ENCODE measurements at regions not wholly inside any gene's neighbourhood (a gene's known extent, or its start where the extent isn't known, plus 50 kb on each side); places are given as distances from the start of the nearest gene placed in this dataset.
"Not testable (repeated sequence)": the region's sequence is repeated elsewhere in the genome, so short reads cannot be mapped to it uniquely, and the experiment has no call there.

DNA sequence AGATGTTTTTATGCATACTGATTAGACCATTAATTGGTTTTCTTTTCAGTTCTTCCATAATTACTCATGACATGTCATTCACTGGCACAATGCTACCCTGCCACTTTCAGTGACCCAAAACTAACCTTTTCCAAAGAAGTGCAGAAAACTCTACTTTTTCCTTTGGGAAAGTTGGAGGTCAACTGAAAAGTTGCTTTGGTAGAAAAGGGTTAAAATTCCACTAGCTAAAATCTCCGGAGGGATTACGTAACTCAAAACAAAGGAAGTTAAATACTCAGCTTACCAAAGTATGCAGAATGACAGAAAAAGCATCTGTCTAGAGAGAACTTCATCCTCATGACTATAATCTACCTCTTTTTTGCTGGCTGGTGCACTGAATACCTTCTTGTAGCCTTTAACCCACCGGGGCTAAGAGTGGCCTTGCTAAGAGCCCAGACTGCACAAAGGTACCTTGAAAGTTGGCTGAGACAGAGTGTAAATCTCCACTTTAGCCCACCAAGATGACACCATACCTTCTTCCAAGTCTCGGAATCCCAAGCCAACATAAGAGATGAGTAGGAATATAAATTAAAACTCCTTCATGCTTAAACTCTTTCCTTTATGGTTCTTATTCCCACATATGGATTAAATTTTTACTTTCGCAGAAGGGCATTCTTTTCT is 1099.5 kb upstream of the INTU start:
- no peak for DNase-seq

DNA sequence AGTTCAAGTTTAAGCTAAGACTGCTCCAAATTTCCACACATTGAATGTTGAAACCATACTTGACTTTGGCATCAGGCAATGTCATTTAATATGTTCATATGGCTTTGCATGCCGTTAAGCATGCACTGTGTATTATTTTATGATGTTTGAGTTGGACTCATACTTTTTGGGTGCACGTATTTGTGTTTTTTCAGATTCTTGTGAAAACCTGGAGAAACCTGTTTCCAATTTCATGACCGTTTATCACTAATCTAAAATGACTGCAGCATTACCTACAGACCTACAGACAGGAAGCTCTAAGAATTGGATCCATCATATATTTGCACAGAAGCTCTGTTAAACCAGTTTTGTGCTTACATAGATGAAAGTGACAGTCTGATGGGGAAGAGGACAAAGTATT is 1093.0 kb upstream of the INTU start:
- DNase-seq: no peak

DNA sequence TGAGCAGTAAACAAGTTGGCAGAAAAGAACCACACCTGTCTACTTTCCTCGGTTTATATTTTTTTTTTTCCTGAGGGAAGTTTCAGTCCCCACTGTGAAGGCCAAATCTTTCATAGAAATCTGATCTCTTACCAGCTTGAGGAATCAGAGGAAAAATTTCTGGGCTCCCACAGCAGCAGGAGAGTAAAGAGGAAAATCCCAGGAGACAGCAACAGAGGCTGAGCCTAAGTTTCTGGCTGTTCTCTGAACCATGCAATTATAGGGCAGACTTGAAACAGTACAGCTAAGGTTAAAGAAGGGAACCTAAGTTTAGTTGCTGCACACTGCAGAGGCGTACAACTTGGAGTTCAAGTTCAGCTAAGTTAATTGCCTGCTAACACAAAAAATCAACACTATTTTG is 1090.9 kb upstream of the INTU start:
- DNase-seq: no peak

DNA sequence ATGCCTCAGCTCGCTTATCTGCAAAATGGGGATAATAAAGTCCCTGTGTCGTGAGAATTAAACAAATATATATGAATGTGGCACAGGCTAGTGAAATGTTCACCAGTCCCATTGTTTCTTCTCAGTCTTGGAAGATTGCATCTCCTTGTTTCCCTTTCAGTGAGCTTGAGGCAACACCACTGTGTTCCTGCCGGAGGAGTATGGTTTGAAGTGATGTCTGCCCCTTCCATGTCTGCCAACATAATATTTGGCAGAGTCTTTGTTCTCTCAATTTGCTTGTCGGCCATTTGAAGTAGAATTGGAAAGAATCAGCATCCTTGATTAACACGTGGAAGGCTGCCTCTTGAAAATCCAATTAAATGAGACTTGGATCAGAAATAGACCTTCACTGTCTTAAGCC is 1088.5 kb upstream of the INTU start:
- DNase-seq: no peak

DNA sequence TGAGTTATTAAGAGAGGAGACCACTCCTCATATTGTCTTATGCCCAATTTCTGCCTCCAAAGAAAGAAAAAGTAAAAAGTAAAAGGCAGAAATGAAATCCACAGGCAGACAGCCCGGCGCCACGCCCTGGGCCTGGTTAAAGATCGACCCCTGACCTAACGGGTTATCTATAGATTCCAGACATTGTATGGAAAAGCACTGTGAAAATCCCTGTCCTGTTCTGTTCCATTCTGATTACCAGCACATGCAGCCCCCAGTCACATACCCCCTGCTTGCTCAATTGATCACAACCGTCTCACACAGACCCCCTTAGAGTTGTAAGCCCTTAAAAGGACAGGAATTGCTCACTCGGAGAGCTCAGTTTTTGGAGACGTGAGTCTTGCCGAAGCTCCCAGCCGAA is 1086.6 kb upstream of the INTU start:
- not testable (repeated sequence) for DNase-seq

DNA sequence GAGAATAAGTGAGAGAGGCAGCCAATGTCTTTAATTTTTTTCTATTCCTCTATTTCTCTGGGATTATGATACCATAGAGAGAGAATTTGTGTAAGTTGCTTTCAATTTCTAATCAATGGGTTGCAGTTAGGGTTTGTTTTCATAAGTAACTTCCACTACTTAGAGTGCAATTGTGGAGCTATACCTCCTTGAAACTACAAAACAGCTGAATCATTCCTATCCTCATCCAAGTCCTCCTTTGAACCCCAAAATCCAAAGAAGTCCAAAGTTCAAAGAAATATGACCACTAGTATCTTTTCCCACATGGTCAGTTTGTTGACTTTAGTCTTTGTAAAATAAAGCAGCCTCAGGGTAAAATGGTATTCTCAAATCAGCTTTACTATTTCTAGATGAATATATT is 1085.4 kb upstream of the INTU start:
- DNase-seq: no peak

DNA sequence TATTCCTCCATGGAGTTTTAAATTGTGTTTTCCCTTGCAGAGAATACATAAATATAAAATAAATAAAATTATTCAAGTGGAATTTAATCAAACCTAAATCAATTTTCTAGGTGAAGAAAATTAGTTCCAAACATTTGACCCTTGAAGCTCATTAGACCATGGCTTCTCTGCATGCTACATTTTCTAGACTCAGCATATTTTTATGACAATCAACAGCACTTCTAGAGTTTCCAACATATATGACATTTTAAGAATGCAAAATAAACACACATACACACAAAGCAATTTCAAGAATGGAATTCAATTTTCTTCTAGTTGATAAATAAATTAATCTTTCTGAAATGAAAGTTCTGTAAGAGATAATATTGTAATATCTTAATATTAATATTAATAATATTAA is 1083.9 kb upstream of the INTU start:
- DNase-seq: no peak

DNA sequence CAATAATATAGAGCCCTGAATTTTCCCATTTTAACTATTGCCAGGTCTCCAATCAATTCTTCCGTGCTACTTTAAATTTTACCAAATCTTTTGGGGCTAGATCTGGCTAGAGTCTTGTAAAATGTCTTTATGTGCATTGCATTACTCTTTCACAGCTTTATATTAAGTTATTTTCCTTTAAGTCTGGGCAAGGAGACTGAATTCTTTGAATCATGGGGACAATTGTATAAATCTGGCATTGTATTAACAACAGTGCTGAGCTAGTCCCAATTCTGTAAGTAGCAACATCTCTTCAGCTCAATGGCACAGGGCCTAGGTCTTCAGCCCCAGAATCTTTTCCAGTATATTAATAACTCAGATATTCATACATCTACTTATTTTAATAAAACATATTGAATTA is 1080.4 kb upstream of the INTU start:
- no peak for DNase-seq

DNA sequence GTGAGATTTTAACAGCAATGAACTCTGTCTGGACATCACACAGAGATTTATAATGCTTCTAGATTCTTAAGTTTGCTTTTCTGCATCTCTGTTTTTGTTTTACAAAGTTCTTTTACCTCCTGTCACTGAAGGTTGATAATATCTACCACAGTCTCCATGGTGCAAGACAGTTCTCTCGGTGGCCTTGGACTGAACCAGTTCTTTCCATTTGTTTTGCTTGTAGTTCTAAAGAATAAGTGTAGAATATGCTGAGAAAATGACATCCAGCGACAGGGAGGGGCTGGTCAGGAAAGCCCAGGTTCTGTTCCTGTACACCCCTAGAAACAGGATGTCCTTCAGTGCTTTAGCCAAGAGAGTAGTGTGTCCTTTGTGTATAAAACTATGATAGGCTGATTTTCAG is 1079.5 kb upstream of the INTU start:
- DNase-seq: no peak

DNA sequence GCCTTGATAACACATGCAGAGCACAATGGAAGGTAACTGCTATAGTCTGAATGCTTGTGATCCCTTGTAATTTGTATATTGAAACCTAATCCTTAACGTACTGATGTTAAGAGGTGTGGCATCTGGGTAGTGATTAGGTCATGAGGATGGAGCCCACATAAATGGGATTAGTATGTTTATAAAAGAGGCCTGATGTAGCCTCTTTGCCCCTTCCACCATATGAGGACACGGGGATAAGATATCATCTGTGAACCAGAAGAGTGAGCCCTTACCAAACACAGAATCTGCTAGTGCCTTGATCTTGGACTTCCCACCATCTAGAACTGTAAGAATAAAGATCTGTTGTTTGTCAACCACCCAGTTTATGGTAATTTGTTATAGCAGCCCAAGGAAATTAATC is 1074.2 kb upstream of the INTU start:
- no peak for DNase-seq

DNA sequence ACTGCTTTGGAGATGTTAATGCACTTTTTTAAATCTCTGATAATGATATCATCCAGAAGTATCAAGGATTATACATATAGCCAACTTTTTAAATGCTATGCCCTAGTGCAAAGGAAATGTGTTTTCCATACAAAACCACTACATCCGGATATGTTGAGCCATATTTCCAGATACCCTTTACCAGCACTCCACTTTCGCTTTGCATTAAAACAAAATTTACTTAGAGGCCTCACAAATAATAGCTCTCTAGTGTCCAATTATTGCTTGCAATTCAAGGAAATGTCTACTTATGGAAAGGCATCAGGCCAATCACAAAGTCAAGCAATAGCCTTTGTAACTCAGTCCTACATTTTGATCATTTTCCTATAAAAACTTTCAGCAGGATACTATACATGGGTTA is 1072.8 kb upstream of the INTU start:
- DNase-seq: no peak

DNA sequence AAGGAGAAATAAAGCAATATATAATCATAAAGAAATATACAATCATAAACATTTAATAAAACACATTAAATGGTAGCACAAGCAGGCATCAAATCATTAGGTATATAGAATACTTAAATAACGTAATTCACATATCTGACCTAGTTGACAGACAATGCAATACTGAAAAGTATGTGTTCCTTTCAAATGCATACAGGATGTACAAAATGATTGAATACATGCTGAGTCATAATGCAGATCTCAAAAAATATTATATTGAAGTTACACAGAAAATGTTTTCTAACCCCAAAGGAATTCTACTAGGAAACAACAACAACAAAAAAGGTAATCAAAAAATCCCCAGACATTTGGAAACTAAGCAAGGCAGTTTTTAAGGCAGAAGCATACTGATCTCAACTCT is 1072.0 kb upstream of the INTU start:
- no peak for DNase-seq

DNA sequence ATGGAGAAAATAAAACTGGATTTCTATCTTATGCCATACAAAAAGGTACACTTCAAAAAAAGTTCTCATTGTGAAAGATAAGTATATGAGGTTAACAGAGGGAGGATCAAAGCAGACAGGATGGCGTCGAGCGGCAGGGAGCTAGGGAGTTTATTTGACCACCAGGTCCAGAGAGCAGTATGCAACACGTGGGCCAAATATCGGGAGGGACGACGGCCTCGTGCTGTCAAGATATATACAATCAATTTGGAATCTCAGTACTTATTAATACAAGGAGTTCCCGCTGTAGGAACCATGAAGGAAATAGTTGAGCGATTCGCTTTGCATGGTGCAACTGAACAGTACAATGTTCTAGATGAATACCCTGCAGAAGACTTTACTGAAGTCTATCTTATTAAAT is 1069.4 kb upstream of the INTU start:
- DNase-seq: no peak

DNA sequence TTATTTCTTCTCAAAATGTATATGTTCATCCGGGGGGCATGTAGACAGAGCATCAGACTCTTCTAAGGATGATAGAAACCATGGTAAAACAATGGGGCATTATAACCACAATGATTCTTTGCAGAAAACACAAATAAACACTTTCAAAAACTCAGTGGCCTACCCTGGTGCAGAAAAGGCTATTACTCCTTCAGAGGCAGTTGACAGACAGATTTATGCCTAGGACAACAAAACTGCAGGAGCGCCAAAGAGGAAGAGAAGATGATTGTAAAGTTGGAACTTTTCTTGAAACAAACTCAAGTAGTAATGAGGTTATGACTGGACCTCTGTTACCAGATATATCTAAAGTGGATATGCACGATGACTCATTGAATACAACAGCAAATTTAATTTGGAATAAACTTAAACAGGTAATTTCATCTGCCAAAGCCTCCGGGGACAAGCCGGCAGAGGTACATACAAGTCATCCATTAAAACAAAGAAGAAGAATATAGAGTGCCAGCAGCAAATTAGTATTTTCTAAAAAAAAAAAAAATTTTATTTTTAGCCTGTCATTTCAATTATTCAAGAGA is 1068.4 kb upstream of the INTU start:
- no peak for DNase-seq

DNA sequence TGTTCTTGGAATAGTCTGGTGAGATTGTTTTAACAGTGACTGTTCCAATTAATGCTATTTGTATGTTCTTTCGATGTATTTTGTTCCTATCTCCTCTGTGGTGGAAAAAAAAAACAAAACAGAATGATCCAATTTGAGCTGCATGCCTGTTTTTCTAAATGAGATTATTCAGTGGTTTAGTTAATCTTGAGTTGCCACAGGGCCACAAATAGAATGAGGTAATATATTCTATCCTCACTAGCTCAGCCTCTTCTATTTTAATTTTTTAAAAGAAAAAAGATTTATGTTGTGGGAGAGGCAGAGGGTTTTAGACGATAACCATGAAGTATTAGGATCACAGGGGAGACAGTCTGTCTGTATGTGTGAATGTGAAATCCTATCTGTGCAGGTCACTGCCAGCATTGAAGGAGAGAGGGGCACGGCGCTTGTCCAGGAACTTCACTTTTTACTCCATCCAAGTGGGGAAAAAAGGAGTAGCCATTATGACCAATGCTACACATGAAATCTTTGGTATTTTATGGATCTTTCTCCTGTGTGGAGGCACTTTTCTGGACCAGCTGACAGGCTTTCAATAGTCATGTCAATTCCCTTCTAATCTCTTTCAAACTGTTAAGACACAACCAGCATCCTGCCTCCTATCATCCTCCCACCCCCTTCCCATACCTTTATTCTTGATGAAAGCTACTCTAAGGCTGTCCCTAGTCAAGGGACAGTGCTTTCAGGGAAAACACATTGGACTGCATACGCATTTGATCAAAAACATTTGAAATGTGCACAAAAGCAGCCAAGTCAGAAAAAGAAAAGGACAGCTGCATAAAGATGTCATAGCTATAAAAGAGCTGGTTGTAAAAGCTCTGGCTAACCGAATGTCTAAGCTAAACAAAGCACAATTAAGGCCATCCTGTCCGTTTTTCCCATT is 1063.8 kb upstream of the INTU start:
- no peak for DNase-seq

DNA sequence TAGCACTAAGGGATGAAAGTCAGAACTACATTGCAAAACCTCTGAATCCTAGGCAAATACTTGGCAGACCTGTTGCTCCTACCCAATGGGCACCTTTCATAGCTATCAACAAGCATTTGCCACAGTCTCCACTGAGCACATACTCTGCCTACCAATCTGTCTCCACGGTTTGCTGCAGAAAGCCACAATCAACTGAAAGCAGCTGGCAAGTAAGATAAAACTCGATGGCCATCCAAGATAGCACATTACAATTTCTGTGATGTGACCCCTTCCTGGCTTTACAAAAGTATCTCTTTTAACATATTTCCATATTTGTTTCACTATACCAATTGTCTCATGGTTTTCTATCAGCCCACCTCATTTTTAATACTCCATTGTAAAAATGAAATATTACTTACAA is 1060.5 kb upstream of the INTU start:
- no peak for DNase-seq

DNA sequence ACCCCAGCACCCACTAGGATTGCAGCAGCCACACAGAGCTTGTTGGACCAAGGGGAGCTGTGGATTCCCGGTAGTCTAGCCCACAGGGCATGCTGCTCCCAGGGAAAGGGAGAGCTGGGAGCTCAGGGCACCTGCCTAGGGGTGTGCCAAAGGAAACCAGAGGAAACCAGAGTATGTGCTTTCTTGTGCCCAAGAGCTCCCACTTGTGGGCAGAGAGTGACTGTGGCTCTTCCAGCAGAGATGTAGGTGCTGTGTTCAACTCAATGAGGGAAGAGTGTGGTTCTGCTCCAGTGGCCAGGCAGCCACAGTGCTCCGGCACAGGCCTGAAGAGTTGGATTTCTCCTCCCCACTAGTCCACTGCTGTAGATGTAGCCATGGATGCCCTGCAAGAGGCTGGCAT is 1050.0 kb upstream of the INTU start:
- no peak for DNase-seq

DNA sequence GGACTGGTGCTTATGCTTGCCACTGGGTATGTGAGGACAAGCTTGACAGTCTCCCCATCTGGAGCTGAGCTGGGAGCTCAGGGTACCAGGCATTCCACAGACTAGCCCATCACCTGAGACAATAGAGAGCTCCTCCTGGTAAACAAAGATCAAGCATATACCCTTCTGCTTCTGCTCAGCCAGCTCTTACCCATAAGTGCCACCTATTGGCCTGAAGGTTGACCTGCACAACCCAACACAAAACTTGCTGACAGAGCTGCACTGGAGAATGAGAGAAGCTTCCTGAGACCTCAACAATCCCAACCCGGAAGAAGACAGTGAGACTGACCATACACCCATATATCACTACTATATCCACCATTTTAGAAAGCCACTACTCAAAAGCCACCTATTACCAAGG is 1049.2 kb upstream of the INTU start:
- no peak for DNase-seq

DNA sequence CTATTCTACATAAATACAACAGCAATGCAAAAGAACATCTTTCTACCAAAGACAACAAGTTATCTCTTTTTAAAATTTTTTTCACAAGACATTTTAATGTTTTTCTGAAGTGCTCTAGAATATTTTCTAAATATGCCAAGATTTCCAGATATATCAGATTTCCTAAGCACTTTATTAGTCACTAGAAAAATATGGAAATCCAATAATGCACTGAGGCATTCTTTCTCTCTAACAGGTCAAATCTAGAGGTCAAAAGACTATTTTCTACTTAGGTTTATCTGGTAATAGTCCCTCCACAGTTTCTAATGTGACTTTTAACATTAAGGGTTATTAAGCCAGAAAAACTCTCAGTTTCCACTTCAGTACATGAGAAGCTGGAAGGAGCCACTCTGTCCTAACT is 1041.2 kb upstream of the INTU start:
- DNase-seq: no peak

DNA sequence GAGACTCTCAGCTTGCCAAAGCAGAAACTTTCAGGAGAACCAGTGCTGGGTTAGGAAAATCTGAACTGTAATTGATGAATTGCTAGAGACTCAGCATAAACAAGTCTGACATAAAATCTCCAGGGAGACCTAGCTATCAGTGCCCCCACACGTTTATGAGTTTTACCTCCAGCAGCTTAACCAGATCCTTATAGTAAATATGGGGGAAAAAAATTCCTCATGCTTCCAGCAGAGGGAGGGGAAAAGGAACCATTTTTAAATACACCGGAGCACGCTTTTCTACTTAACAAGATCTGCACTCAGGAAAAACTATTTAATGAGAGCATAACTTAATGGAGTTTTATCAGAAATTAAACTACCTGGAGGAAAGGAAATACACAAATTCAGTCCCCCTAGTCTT is 1040.7 kb upstream of the INTU start:
- no peak for DNase-seq

DNA sequence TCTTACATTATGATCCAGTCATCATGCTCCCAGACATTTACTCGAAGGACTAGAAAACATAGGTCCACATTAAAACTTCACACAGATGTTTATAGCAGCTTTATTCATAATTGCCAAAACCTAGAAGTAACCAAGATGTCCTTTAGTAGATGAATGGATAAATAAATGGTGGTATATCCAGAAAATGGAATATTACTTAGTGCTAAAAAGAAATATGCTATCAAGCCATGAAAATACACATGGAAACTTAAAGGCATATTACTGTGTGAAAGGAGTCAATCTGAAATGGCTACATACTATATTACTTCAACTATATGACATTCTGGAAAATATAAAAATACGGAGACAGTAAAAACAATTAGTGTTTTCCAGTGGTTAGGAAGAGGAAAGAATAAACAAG is 1039.1 kb upstream of the INTU start:
- no peak for DNase-seq

DNA sequence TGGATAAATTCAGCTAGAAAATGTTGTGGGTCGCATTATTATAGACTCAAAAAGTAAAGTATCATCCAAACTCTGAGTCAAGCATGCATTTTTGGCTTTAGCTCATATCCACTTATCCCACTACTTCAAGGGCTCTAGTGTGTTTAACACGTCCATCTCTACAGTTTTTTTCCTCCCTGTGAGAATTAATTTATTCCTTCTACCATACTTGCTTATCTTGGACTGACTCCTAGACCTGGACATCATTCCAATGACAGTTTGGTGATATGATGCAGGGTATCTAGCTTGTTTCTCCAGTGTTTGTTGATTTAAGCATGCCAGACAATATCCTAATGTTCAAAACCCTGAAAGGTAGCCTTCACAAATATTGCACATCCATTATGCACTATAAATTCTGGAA is 1037.1 kb upstream of the INTU start:
- DNase-seq: no peak

DNA sequence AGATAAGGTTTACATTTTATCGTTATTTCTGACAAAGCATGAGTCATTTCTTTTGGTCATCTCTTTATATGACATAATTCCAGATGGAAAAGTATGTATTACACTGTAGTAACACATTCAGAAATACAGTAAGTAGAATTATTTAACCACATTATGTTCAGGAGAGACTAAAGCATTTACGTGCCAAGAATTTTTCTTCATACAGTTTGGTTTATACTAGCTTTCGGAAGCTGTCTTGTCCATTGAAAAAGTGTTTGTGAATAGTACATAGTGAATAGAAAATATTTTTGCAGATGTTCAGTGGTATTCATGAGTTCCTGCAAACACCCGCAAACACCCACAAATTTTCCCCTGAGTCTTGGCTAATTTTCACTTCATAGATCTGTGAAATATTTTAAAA is 1033.0 kb upstream of the INTU start:
- no peak for DNase-seq

DNA sequence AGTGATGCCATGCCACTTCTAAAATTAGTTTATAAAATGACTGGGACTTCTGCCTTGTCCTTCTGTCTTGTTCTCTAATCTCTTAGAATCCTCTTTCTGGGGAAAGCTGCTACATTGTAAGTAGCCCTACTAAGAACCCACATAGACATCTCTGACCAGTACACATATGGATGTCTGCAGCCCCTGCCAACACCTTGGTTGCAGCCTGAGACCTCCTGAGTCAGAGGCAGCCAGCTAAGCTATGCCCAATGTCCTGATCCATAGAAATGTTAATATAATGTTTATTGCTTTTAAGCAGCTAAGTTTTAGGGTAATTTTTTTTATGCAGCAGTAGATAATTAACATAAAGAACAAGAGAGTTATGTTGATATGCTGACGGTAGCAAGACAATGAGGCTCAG is 1029.5 kb upstream of the INTU start:
- no peak for DNase-seq

Measured in occipital lobe (tissue), 1 donor.